ENCODE measurements at regions not wholly inside any gene's neighbourhood (a gene's known extent, or its start where the extent isn't known, plus 50 kb on each side); places are given as distances from the start of the nearest gene placed in this dataset.

DNA sequence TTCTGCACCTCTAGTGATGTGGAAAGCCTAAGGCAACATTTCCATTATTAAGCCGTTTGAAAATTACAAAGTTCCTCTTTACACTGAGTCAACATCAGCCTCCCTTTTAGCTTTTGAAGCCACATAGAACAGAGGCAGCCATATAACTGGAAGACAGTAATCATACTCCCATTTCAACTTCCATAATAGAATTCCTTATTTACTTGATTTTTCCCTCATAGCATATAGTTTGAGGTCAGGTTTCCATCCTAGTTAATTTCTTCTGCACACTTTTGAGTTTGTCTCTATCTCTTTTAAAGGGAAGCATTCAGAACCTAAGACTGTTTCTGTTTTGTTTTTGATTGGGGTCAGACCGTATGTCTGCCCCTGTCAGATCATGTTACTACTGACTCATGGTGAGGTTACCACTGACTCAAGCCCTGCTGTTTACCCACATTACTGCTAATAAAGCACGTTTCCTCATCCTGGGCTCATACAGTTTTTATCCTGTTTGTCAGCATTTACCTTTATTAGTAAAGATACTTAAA, 161.0 kb downstream of the SLC38A4 start (continued):
- TF ChIP-seq FOSL2 (IDR thresholded peaks at IDR 0.05; ENCODE audit: borderline replicate concordance, low read depth): peak; percentile 98
- no peak for TF ChIP-seq GATA2 (CRISPR knock-in tag; IDR thresholded peaks at IDR 0.05)
- TF ChIP-seq RFX5 (IDR thresholded peaks at IDR 0.05; ENCODE audit: low read length): no peak
- TF ChIP-seq, protein P1, sequence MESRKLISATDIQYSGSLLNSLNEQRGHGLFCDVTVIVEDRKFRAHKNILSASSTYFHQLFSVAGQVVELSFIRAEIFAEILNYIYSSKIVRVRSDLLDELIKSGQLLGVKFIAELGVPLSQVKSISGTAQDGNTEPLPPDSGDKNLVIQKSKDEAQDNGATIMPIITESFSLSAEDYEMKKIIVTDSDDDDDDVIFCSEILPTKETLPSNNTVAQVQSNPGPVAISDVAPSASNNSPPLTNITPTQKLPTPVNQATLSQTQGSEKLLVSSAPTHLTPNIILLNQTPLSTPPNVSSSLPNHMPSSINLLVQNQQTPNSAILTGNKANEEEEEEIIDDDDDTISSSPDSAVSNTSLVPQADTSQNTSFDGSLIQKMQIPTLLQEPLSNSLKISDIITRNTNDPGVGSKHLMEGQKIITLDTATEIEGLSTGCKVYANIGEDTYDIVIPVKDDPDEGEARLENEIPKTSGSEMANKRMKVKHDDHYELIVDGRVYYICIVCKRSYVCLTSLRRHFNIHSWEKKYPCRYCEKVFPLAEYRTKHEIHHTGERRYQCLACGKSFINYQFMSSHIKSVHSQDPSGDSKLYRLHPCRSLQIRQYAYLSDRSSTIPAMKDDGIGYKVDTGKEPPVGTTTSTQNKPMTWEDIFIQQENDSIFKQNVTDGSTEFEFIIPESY (IDR thresholded peaks at IDR 0.05; ENCODE audit: borderline replicate concordance, low read depth): peak; percentile 80; the same call in 1 of the 2 replicates
- TF ChIP-seq, protein P2, sequence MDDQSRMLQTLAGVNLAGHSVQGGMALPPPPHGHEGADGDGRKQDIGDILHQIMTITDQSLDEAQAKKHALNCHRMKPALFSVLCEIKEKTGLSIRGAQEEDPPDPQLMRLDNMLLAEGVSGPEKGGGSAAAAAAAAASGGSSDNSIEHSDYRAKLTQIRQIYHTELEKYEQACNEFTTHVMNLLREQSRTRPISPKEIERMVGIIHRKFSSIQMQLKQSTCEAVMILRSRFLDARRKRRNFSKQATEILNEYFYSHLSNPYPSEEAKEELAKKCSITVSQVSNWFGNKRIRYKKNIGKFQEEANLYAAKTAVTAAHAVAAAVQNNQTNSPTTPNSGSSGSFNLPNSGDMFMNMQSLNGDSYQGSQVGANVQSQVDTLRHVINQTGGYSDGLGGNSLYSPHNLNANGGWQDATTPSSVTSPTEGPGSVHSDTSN (IDR thresholded peaks at IDR 0.05): peak; percentile 90
- TF ChIP-seq EZH2phosphoT487 (IDR thresholded peaks at IDR 0.05; ENCODE audit: borderline replicate concordance, low read depth): no peak
- TF ChIP-seq, protein P3, sequence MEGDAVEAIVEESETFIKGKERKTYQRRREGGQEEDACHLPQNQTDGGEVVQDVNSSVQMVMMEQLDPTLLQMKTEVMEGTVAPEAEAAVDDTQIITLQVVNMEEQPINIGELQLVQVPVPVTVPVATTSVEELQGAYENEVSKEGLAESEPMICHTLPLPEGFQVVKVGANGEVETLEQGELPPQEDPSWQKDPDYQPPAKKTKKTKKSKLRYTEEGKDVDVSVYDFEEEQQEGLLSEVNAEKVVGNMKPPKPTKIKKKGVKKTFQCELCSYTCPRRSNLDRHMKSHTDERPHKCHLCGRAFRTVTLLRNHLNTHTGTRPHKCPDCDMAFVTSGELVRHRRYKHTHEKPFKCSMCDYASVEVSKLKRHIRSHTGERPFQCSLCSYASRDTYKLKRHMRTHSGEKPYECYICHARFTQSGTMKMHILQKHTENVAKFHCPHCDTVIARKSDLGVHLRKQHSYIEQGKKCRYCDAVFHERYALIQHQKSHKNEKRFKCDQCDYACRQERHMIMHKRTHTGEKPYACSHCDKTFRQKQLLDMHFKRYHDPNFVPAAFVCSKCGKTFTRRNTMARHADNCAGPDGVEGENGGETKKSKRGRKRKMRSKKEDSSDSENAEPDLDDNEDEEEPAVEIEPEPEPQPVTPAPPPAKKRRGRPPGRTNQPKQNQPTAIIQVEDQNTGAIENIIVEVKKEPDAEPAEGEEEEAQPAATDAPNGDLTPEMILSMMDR (IDR thresholded peaks at IDR 0.05): no peak
- TF ChIP-seq YY1 (IDR thresholded peaks at IDR 0.05; ENCODE audit: low read depth): no peak
- peak; percentile 93 for TF ChIP-seq RXRA (IDR thresholded peaks at IDR 0.05; ENCODE audit: borderline replicate concordance, low read depth)
- TF ChIP-seq ELF1 (IDR thresholded peaks at IDR 0.05): no peak; the same call in 1 of the 2 replicates
- TF ChIP-seq NFIC (IDR thresholded peaks at IDR 0.05; ENCODE audit: borderline replicate concordance): peak; percentile 62
- no peak; the same call in 1 of the 2 replicates for TF ChIP-seq GABPA (IDR thresholded peaks at IDR 0.05; ENCODE audit: low read depth)
- TF ChIP-seq, protein P4, sequence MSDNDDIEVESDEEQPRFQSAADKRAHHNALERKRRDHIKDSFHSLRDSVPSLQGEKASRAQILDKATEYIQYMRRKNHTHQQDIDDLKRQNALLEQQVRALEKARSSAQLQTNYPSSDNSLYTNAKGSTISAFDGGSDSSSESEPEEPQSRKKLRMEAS (IDR thresholded peaks at IDR 0.05; ENCODE audit: low read depth): peak; percentile 84
- TF ChIP-seq SIN3A (IDR thresholded peaks at IDR 0.05; ENCODE audit: borderline replicate concordance, low read depth, low read length): peak; percentile 91
- TF ChIP-seq, protein P5, sequence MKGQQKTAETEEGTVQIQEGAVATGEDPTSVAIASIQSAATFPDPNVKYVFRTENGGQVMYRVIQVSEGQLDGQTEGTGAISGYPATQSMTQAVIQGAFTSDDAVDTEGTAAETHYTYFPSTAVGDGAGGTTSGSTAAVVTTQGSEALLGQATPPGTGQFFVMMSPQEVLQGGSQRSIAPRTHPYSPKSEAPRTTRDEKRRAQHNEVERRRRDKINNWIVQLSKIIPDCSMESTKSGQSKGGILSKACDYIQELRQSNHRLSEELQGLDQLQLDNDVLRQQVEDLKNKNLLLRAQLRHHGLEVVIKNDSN (IDR thresholded peaks at IDR 0.05; ENCODE audit: borderline replicate concordance, low read depth): no peak

DNA sequence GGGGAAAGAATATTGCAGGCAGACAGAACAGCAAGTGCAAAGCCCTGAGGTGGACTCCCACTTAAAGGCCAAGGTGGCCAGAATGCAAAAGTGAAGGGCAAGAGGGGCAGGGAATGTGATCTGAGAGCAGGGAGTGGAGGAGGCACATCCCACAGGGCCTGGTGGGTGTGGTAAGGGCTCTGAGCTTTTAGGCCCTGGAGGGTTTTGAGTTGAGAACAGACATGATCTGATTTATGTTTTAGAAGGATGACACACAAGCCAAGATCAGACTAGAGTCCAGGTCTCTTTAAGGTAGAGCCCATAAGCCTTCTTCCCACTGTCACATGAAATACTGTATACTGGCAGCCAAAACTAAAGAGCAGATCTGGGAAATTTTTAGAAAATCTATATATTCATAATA, 162.5 kb downstream of the SLC38A4 start:
- Histone ChIP-seq H3K4me3 (ENCODE audit: low read depth in 2 of 2, low read length in 1 of 2) (no peak overlapping the region), H2AFZ (ENCODE audit: low read depth) (no peak overlapping the region), H3K79me2 (ENCODE audit: insufficient read depth) (no peaks in the 10 kb centered on the region), H3K36me3 (replicated peaks in 1 of 2; ENCODE audit: control insufficient read depth in 1 of 2, insufficient read depth in 2 of 2, low read length in 1 of 2) (no peaks in the 10 kb centered on the region), H3F3A (replicated peaks; ENCODE audit: insufficient read depth) (peaks cover 38% of the 10 kb centered on the region), H3K4me1 (ENCODE audit: control insufficient read depth in 1 of 2, insufficient read depth in 2 of 2, low read depth in 1 of 2, low read length in 1 of 2) (peaks cover 0 to 40% of the 10 kb centered on the region in 2 experiments; a peak in 3 of 4 replicates), H4K20me1 (ENCODE audit: insufficient read depth) (no peaks in the 10 kb centered on the region), H3K9me3 (no peaks in the 10 kb centered on the region), H3K27ac (ENCODE audit: low read depth in 2 of 2, low read length in 1 of 2) (no peak overlapping the region), H3K4me2 (no peak overlapping the region), H3K27me3 (ENCODE audit: insufficient read depth) (no peaks in the 10 kb centered on the region), H3K9ac (no peak overlapping the region), H3K9me2 (no peaks in the 10 kb centered on the region)
- no peak for TF ChIP-seq ELF1 (IDR thresholded peaks at IDR 0.05)
- no peak for TF ChIP-seq FOXJ3 (CRISPR knock-in tag; IDR thresholded peaks at IDR 0.05)
- TF ChIP-seq FOXM1 (IDR thresholded peaks at IDR 0.05; ENCODE audit: low read depth): no peak
- TF ChIP-seq, protein P6, sequence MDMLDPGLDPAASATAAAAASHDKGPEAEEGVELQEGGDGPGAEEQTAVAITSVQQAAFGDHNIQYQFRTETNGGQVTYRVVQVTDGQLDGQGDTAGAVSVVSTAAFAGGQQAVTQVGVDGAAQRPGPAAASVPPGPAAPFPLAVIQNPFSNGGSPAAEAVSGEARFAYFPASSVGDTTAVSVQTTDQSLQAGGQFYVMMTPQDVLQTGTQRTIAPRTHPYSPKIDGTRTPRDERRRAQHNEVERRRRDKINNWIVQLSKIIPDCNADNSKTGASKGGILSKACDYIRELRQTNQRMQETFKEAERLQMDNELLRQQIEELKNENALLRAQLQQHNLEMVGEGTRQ (IDR thresholded peaks at IDR 0.05; ENCODE audit: borderline replicate concordance, low read depth, low read length): no peak
- no peak for TF ChIP-seq MXI1 (IDR thresholded peaks at IDR 0.05; ENCODE audit: low read depth, low read length)
- TF ChIP-seq RFX5 (IDR thresholded peaks at IDR 0.05; ENCODE audit: low read length): no peak
- TF ChIP-seq, protein P5 (IDR thresholded peaks at IDR 0.05; ENCODE audit: borderline replicate concordance, low read depth): no peak
- no peak for TF ChIP-seq GATA2 (CRISPR knock-in tag; IDR thresholded peaks at IDR 0.05)
- TF ChIP-seq RAD21 (IDR thresholded peaks at IDR 0.05; ENCODE audit: low read length): no peak
- TF ChIP-seq EP300 (IDR thresholded peaks at IDR 0.05; ENCODE audit: borderline replicate concordance in 1 of 2, low read depth in 1 of 2, low read length in 1 of 2): no peak
- no peak for TF ChIP-seq RXRA (IDR thresholded peaks at IDR 0.05; ENCODE audit: borderline replicate concordance, low read depth)
- TF ChIP-seq, protein P4 (IDR thresholded peaks at IDR 0.05; ENCODE audit: low read depth): no peak
- TF ChIP-seq CHD2 (IDR thresholded peaks at IDR 0.05; ENCODE audit: low read length, partially characterized antibody): no peak
- DNase-seq: no peak
- POLR2A ChIA-PET: no interaction called here
- CTCF ChIA-PET: interaction anchor here (1.7 kb wide), 1 partner anchor 12 kb away, joined by 6 read pairs; no protein-coding TSS in a partner anchor
